ENCODE measurements at regions not wholly inside any gene's neighbourhood (a gene's known extent, or its start where the extent isn't known, plus 50 kb on each side); places are given as distances from the start of the nearest gene placed in this dataset.

DNA sequence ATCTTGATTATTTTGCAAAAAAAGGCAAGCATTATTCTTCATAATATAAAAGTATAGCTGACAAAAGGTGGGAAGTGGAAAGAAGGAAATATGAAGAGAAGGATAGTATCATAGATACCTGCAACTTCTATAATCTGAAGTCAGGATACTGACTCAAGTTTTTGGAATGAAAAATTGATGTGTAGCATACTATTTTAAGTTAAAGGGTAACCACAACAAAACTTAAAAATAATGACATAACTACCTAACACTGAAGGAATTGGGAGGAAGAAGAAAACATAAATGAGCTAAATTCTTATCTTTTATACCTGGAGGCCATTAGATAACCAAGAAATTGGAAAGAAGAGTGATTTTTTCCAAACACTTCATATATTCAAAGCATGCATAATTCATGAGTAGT is 51.8 kb upstream of the TLE1 start:
- in situ Hi-C loops (cut with HindIII; ENCODE audit: low pct_ligation_motif_present, low pct_unique_long_range_greater_than_20kb, low sequenced_read_pairs) = no loop called here
- DNase-seq = no peak

DNA sequence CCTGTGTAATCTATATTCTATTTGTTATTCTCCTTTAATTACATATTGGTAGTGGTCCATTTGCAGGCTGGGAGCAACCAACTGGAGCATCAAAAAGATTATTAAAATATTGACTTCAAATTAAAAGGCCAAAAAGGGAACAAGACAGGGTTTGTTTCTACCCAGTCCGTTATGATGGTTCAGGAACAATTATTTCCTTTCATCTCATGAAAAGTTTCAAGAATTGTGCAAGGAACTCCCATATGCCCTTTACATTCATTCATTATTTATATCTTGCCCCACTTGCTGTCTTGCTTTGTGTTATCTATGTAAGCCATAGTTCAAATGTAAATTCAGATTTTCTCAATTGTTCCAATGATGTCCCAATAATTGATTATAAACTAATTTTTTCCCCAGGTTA is 58.7 kb upstream of the TLE1 start:
- in situ Hi-C loops (cut with HindIII; ENCODE audit: low pct_ligation_motif_present, low pct_unique_long_range_greater_than_20kb, low sequenced_read_pairs) = no loop called here

DNA sequence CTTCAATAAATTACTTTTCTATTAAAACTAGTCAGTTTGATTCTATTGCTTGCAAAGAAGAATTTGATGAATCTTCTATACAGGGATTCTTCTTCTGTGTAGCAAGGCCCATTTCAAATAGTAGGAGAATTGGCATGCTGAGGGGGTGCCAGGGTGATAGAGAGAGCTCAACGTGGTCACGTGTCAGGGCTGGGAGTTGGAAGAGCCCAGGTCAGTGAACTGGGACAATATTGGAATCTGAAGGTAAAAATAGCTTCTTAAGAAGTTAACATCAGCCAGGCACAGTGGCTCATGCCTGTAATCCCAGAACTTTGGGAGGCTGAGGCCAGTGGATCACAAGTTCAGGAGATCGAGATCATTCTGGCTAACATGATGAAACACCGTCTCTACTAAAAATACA is 64.1 kb upstream of the TLE1 start:
- in situ Hi-C loops (cut with HindIII; ENCODE audit: low pct_ligation_motif_present, low pct_unique_long_range_greater_than_20kb, low sequenced_read_pairs) = no loop called here
- no peak for DNase-seq

More for the DNA sequence above, 58.7 kb upstream of the TLE1 start:
- no peak for DNase-seq

DNA sequence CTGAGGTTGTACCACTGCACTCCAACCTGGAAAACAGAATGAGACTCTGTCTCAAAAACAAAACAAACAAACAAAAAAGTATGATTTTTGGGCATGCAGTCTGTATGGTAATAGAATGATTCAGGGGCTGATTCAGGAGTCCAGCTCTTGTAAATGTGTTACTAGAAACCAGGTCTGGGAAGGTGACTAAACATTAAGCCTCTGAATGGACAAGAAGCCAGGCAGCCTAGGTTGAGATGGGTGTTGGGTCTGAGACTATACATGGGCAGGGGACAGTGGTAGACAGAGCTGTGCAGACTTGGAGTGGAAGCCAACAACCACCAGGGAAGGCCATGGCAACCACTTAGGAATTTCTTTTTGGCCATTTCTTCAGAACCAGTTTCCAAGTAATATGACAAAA is 64.9 kb upstream of the TLE1 start:
- in situ Hi-C loops (cut with HindIII; ENCODE audit: low pct_ligation_motif_present, low pct_unique_long_range_greater_than_20kb, low sequenced_read_pairs) = no loop called here
- DNase-seq = peak; percentile 57

DNA sequence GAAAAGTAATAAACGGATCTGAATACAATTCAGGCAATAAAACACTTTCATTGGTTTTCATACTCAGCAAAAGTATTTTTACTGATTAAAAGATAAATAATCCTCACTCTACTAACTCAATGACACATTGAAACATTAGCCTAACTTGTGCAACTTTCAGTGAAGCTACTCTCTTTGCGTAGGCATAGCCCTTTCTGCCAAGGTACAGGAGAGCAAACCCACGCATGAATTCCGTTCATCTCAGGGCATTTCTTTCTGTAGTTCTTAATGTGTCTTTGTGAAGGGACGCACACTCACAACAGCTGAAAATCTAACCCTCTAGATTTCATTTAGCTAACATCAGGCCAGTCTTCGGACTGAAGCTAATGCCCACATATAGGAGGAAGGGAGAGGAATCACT is 66.4 kb upstream of the TLE1 start:
- no peak for DNase-seq
- in situ Hi-C loops (cut with HindIII; ENCODE audit: low pct_ligation_motif_present, low pct_unique_long_range_greater_than_20kb, low sequenced_read_pairs) = no loop called here

DNA sequence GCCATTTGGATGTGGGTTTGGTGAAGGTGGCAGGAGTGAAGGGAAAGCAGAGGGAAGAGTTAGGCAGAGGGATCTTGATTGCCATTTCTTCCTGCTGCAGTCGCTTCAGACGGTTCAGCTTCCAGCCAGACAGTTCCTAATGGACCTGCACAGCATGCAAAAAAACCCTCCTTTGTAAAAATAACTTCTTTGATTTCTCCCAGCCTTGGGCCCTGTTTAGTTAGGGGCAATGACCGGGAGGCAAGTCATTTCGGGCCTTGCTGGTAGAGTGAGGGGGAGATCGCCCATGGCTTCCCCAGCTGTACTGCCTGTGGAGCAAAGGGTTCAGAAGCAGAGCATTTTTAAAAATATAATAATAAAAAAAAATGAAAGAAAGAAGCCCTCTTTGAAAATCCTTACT is 67.2 kb upstream of the TLE1 start:
- in situ Hi-C loops (cut with HindIII; ENCODE audit: low pct_ligation_motif_present, low pct_unique_long_range_greater_than_20kb, low sequenced_read_pairs) = no loop called here
- no peak for DNase-seq

DNA sequence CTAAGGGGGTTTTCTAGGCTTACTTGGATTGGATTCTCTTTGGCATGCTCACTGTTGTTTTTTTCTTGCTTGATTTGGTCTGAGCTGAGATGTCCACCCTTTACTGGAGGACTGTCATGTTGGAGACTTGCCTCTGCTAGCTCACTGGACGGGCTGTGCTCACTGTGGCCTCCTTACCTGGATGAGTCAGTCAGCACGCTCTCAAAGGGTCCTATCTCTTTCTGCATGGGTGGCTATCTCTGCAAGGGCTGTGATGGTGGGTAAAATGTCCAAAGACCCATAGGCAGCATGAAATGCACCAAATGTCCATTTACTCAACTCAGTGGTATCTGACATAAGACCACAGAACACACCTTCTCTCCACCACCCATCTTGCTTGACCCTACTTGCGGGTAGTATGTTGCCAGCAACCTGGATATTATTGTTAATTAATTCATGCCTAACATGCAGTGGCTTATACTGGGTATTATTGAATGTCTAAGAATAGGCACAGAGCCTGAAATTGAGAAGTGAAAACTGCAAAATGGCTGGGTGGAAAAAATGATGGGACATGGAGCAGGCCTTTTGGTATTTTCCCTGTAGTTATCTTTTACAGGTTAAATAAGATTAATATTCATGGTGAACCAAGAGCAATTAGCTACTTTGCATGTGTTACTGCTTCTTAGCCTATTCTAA is 68.9 kb upstream of the TLE1 start:
- in situ Hi-C loops (cut with HindIII; ENCODE audit: low pct_ligation_motif_present, low pct_unique_long_range_greater_than_20kb, low sequenced_read_pairs) = no loop called here
- no peak for DNase-seq

DNA sequence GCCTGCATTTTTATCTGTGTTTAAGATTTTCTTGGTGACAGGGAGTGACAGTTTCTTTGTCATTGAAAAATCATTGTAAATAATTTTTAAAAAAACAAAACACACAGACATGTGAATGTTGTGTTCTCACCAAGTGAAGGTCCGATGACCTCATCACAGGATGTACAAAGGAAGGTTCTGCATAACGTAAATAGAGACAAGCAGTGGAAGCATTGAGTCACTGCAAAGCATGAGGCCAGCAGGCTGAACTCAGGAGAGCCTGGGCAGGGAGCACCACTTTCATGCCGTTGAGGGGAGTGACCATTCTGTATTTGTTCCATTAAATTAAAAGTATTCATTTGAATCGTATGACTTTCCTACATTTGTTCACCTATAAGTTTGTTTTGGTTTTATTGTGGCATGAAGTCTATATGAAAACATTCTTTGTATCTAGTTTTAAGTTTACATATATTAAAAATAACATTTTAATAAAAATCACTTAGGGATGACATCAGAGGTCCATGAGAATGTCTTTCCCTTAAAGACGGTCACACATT is 70.4 kb upstream of the TLE1 start:
- in situ Hi-C loops (cut with HindIII; ENCODE audit: low pct_ligation_motif_present, low pct_unique_long_range_greater_than_20kb, low sequenced_read_pairs) = no loop called here
- peak; percentile 50 for DNase-seq

DNA sequence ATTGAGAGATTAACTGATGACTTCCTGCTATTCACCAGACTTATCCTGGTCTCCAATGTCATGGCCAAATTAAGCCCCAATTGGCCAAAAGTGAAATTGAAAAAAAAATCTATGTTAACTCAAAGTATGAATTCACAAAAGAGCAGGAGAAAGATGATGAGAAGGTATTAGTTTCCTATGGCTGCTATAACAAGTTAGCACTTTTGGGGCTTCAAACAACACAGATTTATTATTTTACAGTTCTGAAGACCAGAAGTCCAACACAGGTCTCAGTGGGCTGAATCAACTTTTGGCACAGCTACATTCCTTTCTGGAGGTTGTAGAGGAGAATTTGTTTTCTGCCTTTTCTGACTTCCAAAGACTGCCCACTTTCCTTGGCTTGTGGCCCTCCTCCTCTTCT is 78.6 kb upstream of the TLE1 start:
- DNase-seq = no peak
- in situ Hi-C loops (cut with HindIII; ENCODE audit: low pct_ligation_motif_present, low pct_unique_long_range_greater_than_20kb, low sequenced_read_pairs) = no loop called here

DNA sequence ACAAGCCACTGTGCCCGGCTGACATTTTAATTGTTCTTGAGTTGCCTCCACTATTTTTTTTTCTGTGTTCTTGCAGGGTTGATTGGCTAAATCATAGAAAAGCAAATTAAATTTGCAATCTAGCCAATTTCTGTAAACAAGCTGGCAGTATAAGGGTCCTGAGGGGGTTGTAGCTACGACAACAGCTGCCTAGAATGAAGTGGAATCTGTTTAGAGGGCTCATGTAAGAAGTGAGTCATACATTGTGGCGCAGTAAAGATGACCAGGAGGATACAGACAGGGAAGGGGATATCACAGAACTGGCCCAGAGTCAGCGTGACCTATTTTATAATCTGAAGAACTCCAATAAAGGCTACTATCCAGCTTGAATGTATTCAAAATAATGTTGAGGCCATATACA is 82.2 kb upstream of the TLE1 start:
- no peak for DNase-seq
- in situ Hi-C loops (cut with HindIII; ENCODE audit: low pct_ligation_motif_present, low pct_unique_long_range_greater_than_20kb, low sequenced_read_pairs) = no loop called here

DNA sequence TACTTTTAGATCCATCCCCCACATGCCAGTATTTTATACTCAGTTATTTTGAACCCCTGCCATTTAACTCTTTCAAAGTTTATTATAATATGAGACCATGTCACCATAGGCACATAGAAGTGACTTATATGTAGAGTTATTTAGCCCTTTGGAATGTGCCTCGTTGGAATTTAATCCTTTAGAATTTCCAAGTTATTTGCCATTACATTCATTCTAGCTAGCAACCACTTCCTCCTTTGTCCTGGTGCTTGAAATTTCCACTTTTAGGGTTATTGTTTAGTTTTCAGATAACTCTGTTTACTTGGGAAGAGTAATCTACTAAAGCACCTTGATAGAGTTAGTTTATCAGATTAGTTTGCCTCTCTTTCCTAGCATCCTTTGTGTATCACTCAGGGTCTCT is 82.8 kb upstream of the TLE1 start:
- in situ Hi-C loops (cut with HindIII; ENCODE audit: low pct_ligation_motif_present, low pct_unique_long_range_greater_than_20kb, low sequenced_read_pairs) = no loop called here
- no peak for DNase-seq

DNA sequence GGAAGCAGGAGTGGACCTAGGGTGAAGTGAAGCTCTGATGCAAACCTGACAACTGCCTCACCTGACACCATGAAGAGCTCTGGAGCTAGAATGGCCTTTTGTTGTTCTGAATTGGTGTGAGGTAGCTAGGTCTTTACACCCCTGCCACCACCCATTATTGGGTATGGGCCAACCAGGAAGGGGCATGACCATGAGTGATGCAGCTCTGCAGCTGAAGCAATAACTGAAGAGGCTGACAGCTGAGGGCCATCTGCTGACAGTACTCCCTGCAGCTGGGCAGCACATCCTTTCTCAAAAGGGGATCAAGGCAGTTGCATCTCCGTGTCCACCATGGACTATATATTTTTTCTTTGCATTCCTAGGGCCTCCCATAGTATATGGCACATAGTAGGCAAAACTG is 87.0 kb upstream of the TLE1 start:
- DNase-seq = no peak
- in situ Hi-C loops (cut with HindIII; ENCODE audit: low pct_ligation_motif_present, low pct_unique_long_range_greater_than_20kb, low sequenced_read_pairs) = no loop called here

DNA sequence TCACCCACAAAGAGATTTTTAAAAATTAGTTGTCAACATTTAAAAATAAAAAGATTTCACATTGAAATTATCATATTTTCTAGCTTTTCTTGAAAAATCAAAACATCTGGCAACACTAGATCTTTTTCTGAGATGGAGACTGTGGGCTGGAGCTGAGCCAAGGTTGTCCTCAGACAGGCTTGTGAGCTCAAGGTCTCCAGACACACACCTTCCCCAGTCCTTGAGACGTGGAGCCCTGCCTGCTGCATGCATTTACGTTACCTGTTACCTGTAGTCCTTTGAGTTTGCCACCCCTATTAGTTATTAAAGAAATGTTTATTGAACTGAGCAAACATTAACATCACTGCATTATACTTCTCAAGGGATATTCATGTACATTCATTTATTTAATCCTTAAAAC is 87.5 kb upstream of the TLE1 start:
- in situ Hi-C loops (cut with HindIII; ENCODE audit: low pct_ligation_motif_present, low pct_unique_long_range_greater_than_20kb, low sequenced_read_pairs) = no loop called here
- no peak for DNase-seq

DNA sequence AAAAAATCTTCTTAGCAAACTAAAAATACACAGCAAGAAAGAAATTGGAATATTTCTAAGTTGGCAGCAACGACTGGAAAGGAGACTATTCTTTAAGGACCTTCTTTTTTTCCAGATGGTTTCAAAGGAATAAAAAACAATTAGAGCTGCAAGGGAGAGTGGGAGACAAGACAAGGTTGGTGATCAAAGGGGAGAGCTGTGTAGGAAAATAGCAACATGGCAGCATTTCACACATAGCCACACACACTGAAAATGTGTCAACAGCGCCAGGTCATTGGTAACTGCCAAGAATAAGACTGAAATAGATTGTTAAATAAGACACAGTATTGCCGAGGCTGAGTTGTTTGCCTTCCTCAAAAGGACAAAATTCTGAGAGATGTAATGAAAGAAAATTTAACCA is 88.1 kb upstream of the TLE1 start:
- no peak for DNase-seq
- in situ Hi-C loops (cut with HindIII; ENCODE audit: low pct_ligation_motif_present, low pct_unique_long_range_greater_than_20kb, low sequenced_read_pairs) = no loop called here

DNA sequence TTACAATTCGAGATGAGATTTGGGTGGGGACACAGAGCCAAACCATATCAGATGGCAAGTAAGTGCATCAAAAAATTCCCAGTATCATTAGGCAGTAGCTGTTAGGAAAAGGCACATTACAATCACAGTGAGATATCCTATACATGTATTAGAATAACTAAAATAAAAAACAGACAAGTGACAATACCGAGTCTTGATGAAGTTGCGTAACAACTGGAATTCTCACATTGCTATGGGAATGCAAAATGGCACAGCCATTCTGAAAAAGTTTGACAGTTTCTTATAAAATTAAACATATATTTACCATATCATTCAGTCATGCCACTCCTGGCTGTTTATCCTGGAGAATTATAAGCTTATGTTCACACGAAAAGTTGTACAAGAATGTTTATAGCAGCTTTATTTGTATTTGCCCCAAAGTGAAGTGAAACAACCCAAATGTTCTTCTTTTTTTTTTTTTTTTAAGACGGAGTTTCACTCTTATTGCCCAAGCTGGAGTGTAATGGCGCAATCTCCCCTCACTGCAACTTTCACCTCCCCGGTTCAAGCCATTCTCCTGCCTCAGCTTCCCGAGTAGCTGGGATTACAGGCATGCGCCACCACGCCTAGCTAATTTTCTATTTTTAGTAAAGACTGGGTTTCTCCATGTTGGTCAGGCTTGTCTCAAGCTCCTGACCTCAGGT is 93.1 kb upstream of the TLE1 start:
- in situ Hi-C loops (cut with HindIII; ENCODE audit: low pct_ligation_motif_present, low pct_unique_long_range_greater_than_20kb, low sequenced_read_pairs) = no loop called here
- DNase-seq = no peak

DNA sequence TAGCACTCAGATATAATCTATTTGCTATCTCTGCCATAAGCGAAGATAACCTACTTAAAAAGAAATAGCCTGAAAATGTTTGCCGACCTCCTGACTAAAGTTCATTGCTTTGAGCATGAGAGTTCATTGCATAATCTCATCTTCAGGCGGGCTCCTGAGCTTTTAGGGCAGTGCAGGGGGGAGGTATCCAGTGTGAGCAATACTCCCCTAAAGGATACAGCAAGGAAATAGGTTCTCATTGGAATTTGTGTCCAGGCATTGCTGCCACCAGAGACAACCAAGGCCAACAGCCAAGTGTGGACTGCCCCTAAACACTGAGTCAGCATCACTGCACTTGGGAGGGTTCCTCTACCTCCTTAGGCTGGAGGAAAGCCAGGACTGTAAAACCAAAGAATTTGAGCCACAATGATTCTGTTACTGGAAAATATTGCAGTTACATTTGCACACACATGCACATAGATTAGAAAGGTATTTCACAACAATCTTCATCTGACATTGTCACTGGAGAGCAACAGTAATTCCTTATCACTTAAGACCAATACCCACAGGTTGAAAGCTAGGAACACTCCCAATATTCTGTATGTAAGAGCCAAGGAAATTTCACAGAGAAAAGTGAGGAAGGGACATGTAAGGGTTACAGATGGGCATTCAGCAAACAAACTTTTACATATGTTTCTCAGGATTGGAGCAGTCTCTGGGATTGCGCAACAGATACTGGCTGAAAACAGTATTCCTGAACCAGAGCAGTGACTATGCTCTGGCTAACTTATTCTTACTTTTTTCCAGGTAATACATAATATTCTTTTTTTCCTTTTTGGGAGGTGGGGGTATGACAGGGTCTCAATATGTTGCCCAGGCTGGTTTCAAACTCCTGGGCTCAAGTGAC is 98.6 kb upstream of the TLE1 start:
- in situ Hi-C loops (cut with HindIII; ENCODE audit: low pct_ligation_motif_present, low pct_unique_long_range_greater_than_20kb, low sequenced_read_pairs) = no loop called here
- DNase-seq = peak; percentile 66

DNA sequence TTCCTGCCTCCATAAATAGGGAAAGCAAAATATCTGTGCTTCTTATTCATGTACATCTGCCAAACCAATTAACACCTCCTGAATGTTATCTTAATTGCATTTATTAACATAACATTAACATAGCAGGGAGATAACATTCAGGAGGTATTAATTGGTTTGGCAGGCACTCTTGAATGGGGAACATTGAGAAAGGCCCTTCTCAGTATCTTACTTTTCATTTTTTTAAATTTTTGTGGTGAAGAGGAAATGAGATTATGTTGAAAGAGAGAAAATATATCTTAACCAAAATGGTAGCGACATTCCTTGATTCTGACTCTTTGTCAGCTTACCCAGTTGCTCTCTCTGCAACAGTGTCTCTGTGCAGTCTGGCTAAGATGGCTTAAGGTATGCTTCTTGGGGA is 100.4 kb upstream of the TLE1 start:
- in situ Hi-C loops (cut with HindIII; ENCODE audit: low pct_ligation_motif_present, low pct_unique_long_range_greater_than_20kb, low sequenced_read_pairs) = no loop called here
- no peak for DNase-seq

DNA sequence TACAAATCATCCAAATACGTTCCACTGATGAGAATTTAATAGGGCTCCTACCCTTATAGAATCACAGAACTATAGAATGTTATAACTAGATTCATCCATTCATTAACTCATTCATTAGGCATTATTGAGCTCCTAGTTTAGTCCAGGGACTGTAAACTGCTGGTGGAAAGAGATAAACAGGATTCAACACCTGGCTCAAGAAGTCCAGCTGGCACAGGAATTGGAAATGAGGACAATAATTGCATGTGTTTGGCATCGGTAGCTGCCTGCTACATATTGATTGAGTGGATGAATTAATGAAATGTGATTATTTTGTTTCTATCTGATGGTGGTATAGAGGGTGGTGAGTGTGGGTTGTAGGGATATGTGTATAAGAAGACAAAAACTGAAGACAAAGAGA is 100.8 kb upstream of the TLE1 start:
- in situ Hi-C loops (cut with HindIII; ENCODE audit: low pct_ligation_motif_present, low pct_unique_long_range_greater_than_20kb, low sequenced_read_pairs) = no loop called here
- no peak for DNase-seq

DNA sequence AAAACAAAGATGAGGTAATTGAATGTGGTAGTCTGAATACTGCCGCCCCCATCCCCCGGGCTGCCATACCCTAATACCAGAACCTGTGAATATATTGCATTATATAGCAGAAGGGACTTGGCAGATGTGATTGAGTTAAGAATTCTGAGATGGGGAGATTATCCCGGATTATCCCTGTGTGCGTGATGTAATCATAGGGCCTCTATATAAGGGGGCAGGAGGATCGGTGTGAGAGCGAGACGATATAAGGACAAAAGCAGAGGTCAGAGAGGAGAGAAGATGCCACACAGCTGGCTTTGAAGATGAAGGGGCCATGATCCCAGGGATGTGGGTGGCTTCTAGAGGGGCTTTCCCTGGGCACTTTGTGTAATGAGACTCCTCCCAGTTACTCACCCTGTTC is 101.7 kb upstream of the TLE1 start:
- in situ Hi-C loops (cut with HindIII; ENCODE audit: low pct_ligation_motif_present, low pct_unique_long_range_greater_than_20kb, low sequenced_read_pairs) = no loop called here
- DNase-seq = no peak
